OCI-LY1 (cell line): ENCODE measurements at regions not wholly inside any gene's neighbourhood (a gene's known extent, or its start where the extent isn't known, plus 50 kb on each side); places are given as distances from the start of the nearest gene placed in this dataset.

ENCODE experiments used
- H2AFZ ChIP-seq: fragments of 200-600 bp; sonication (generic), shearing (Covaris generic); 2 replicates; pipeline ENCODE4 v1.6.0; 2014; ENCODE audit warnings: antibody characterized with exemption, mild to moderate bottlenecking, low read length
- H3F3A ChIP-seq: fragments of 200-600 bp; sonication (generic), shearing (Covaris generic); 2 replicates; pipeline ENCODE4 v1.6.0; 2014; ENCODE audit warnings: mild to moderate bottlenecking, antibody characterized with exemption, low read length, moderate library complexity; ENCODE audit not compliant: insufficient read depth
- H3K27ac ChIP-seq: fragments of 200-600 bp; sonication (generic); 2 replicates; pipeline ENCODE4 v1.5.1; 2014; ENCODE audit warnings: low read length, mixed run types, mild to moderate bottlenecking, low read depth; ENCODE audit not compliant: poor library complexity, severe bottlenecking
- H3K27me3 ChIP-seq: fragments of 200-600 bp; sonication (generic); 2 replicates; pipeline ENCODE4 v1.6.0; 2014; ENCODE audit warnings: antibody characterized with exemption, mild to moderate bottlenecking, low read length, moderate library complexity; ENCODE audit not compliant: insufficient read depth
- H3K36me3 ChIP-seq: fragments of 200-600 bp; sonication (generic); 2 replicates; pipeline ENCODE4 v1.6.1; 2014; ENCODE audit warnings: mild to moderate bottlenecking, antibody characterized with exemption, low read length, moderate library complexity, mixed read lengths; ENCODE audit not compliant: insufficient read depth
- H3K4me1 ChIP-seq: fragments of 200-600 bp; sonication (generic); 2 replicates; pipeline ENCODE4 v1.5.1; 2014; ENCODE audit warnings: mild to moderate bottlenecking, low read length, moderate library complexity; ENCODE audit not compliant: insufficient read depth, severe bottlenecking
- H3K4me2 ChIP-seq: fragments of 200-600 bp; sonication (generic), shearing (Covaris generic); 2 replicates; pipeline ENCODE4 v1.6.1; 2014; ENCODE audit warnings: low read length
- H3K4me3 ChIP-seq: fragments of 200-600 bp; sonication (generic); 2 replicates; pipeline ENCODE4 v1.5.1; 2014; ENCODE audit warnings: low read length, low read depth, mild to moderate bottlenecking, mixed read lengths; ENCODE audit not compliant: poor library complexity, severe bottlenecking
- H3K79me2 ChIP-seq: fragments of 200-600 bp; shearing (Covaris generic); 2 replicates; pipeline ENCODE4 v1.6.1; 2016; ENCODE audit warnings: mixed run types, low read length, mixed read lengths; ENCODE audit not compliant: insufficient read depth
- H3K9ac ChIP-seq: fragments of 200-600 bp; sonication (generic), shearing (Covaris generic); 2 replicates; pipeline ENCODE4 v1.6.1; 2014; ENCODE audit warnings: mild to moderate bottlenecking, low read length, mixed read lengths
- H3K9me2 ChIP-seq: fragments of 200-600 bp; sonication (generic), shearing (Covaris generic); 2 replicates; pipeline ENCODE4 v1.6.1; 2014; ENCODE audit warnings: low read depth, mild to moderate bottlenecking, low read length, mixed read lengths
- H3K9me3 ChIP-seq: fragments of 200-600 bp; shearing (Covaris generic); 2 replicates; pipeline ENCODE4 v1.6.1; 2014; ENCODE audit warnings: low read length, mixed read lengths
- H4K20me1 ChIP-seq: fragments of 200-600 bp; sonication (generic), shearing (Covaris generic); 2 replicates; pipeline ENCODE4 v1.6.0; 2016; ENCODE audit warnings: mild to moderate bottlenecking, low read length; ENCODE audit not compliant: insufficient read depth
- EZH2 ChIP-seq: fragments of 200-600 bp; sonication (generic), shearing (Covaris generic); IDR thresholded peaks from 2 replicates; pipeline ENCODE4 v1.8.0; 2017; ENCODE audit warnings: borderline replicate concordance, mixed run types, mild to moderate bottlenecking, antibody characterized with exemption, low read length, moderate library complexity, mixed read lengths
- TF ChIP-seq, protein P1 (sequence below): fragments of 200-600 bp; sonication (generic), shearing (Covaris generic); IDR thresholded peaks from 2 replicates; pipeline ENCODE4 v1.5.1; 2017; ENCODE audit warnings: mild to moderate bottlenecking, antibody characterized with exemption, low read length, moderate library complexity, mixed read lengths

DNA sequence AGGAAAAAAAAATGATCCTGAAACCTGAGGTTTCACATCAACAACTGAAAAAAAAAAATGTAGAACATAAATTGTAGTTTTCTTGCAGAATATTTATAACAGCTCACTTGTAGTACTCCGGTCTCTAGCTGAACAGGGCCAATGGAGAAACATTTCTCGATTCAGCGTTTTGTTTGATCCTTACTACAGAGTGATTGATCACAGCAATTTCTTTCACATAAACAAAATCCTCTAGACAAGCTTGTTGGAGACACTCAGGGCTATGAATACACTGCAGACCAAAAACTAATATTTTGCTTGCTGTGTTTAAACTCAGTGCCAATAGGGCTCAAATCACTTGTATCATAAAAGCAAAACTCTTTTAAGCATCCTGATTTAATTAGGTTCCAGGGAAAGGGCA is 127.0 kb upstream of the CNTN6 start:
- H3K9me2 ChIP-seq = no peaks in the 10 kb centered on the region
- H3K4me2 ChIP-seq = no peak overlapping the region
- no peak overlapping the region for H3K27ac ChIP-seq
- H4K20me1 ChIP-seq = no peaks in the 10 kb centered on the region
- no peak overlapping the region for H2AFZ ChIP-seq
- no peaks in the 10 kb centered on the region for H3K36me3 ChIP-seq
- no peaks in the 10 kb centered on the region for H3K79me2 ChIP-seq
- H3K4me1 ChIP-seq = no peaks in the 10 kb centered on the region
- TF ChIP-seq EZH2 = no peak
- TF ChIP-seq, protein P1, sequence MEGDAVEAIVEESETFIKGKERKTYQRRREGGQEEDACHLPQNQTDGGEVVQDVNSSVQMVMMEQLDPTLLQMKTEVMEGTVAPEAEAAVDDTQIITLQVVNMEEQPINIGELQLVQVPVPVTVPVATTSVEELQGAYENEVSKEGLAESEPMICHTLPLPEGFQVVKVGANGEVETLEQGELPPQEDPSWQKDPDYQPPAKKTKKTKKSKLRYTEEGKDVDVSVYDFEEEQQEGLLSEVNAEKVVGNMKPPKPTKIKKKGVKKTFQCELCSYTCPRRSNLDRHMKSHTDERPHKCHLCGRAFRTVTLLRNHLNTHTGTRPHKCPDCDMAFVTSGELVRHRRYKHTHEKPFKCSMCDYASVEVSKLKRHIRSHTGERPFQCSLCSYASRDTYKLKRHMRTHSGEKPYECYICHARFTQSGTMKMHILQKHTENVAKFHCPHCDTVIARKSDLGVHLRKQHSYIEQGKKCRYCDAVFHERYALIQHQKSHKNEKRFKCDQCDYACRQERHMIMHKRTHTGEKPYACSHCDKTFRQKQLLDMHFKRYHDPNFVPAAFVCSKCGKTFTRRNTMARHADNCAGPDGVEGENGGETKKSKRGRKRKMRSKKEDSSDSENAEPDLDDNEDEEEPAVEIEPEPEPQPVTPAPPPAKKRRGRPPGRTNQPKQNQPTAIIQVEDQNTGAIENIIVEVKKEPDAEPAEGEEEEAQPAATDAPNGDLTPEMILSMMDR = no peak
- no peak overlapping the region for H3K4me3 ChIP-seq
- H3K27me3 ChIP-seq = no peaks in the 10 kb centered on the region
- no peaks in the 10 kb centered on the region for H3F3A ChIP-seq
- no peaks in the 10 kb centered on the region for H3K9me3 ChIP-seq
- H3K9ac ChIP-seq = no peak overlapping the region

DNA sequence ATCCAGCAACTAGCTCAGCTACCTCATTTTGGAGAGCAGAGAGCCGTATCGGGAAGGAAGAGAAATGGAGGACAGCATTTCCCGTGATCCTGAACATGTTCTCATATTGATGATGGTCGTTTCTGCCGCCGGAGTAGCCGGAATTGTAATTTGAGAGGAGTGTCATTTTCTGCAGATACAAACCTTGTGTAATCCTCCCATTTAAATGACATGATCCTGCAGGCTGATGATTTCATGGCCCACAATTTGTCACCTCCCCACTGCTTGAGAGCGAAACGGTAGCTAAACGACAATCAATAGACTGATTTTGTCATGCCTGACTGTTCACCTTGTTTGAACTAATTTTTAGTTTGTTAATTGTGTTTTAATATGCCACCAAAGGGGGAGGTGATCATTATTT is 126.5 kb upstream of the CNTN6 start:
- Histone ChIP-seq H3K9me3 (no peaks in the 10 kb centered on the region), H3K36me3 (no peaks in the 10 kb centered on the region)
- TF ChIP-seq EZH2 = no peak
- TF ChIP-seq, protein P1 = no peak

DNA sequence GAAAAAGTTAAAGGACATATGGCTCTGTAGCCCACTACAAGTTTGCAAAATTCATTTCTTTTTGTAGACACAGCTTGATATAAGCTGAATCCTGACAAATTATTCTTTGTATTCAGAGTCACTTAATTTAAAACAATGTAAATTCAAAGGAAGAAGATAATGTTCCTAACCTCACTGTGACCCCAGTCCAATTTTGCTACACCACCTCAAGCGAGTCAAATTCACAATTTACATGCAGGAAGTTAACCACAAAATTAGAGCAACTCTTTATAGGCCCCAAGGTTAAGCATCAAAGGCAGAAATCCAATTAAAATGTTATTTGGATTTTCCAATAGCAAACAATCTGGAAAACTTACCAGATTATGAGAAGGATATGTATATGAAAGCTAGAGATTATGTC is 119.5 kb upstream of the CNTN6 start:
- Histone ChIP-seq H3K4me3 (no peak overlapping the region), H3F3A (no peaks in the 10 kb centered on the region), H4K20me1 (no peaks in the 10 kb centered on the region), H3K9me2 (no peaks in the 10 kb centered on the region), H3K4me2 (no peak overlapping the region), H3K79me2 (no peaks in the 10 kb centered on the region), H3K9me3 (no peaks in the 10 kb centered on the region), H3K4me1 (no peaks in the 10 kb centered on the region), H3K36me3 (no peaks in the 10 kb centered on the region), H3K27me3 (no peaks in the 10 kb centered on the region), H3K9ac (no peak overlapping the region), H3K27ac (no peak overlapping the region), H2AFZ (no peak overlapping the region)
- TF ChIP-seq, protein P1 = no peak
- TF ChIP-seq EZH2 = no peak

More for the DNA sequence above, 126.5 kb upstream of the CNTN6 start:
- Histone ChIP-seq H3K27me3 (no peaks in the 10 kb centered on the region), H3K79me2 (no peaks in the 10 kb centered on the region), H3F3A (no peaks in the 10 kb centered on the region), H3K4me3 (no peak overlapping the region), H3K4me1 (no peaks in the 10 kb centered on the region), H4K20me1 (no peaks in the 10 kb centered on the region), H3K4me2 (no peak overlapping the region), H3K27ac (no peak overlapping the region), H3K9me2 (no peaks in the 10 kb centered on the region), H3K9ac (no peak overlapping the region), H2AFZ (no peak overlapping the region)
